IgD-negative memory B cell (primary cell): ENCODE measurements at regions not wholly inside any gene's neighbourhood (a gene's known extent, or its start where the extent isn't known, plus 50 kb on each side); places are given as distances from the start of the nearest gene placed in this dataset.

ENCODE experiments used
- H3K27ac Mint-ChIP-seq, 3 donors: one replicate each; pipeline ENCODE4 v1.8.0; 2020 to 2022; ENCODE audit warnings: mild to moderate bottlenecking in 3 of 3, mixed read lengths in 3 of 3, moderate library complexity in 1 of 3
- H3K27me3 Mint-ChIP-seq: one replicate; pipeline ENCODE4 v1.8.0; 2021; ENCODE audit warnings: mixed read lengths
- H3K36me3 Mint-ChIP-seq: one replicate; pipeline ENCODE4 v1.8.0; 2020; ENCODE audit warnings: mild to moderate bottlenecking, mixed read lengths
- H3K4me1 Mint-ChIP-seq, 3 donors: one replicate each; pipeline ENCODE4 v1.8.0; 2020 to 2022; ENCODE audit warnings: mixed read lengths in 3 of 3, mild to moderate bottlenecking in 1 of 3
- H3K4me3 Mint-ChIP-seq, 4 donors: one replicate each; pipeline ENCODE4 v1.8.0; 2020 to 2022; ENCODE audit warnings: mild to moderate bottlenecking in 4 of 4, mixed read lengths in 4 of 4, moderate library complexity in 3 of 4
- H3K9me3 Mint-ChIP-seq, 3 donors: one replicate each; pipeline ENCODE4 v1.8.0; 2020 to 2021; ENCODE audit warnings: mixed read lengths in 3 of 3, mild to moderate bottlenecking in 1 of 3

DNA sequence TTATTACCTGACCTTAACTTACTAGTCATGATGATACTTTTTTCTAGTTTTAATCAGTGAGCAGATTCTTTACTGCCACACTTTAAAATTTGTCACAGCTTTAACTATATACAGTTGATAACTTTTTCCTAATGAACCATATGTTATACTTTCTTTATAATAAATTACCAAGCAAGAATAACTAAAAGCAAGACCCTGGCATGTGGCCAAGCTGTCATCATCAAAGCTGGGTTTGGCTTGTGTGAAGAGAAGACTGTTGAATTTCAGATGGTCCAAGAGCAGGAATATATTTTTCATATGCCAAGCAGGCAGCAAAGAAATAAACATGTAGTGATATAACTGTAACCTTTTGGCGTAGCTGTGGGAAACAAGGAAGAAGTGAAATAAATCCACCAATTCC, 93.5 kb downstream of the PUS7L start:
- Mint-ChIP-seq H3K27ac (peak overlapping the region in 1 of 3 donors; percentile 4), H3K4me1 (peaks cover 0 to 3% (median 0%) of the 10 kb centered on the region in 3 donors), H3K36me3 (no peaks in the 10 kb centered on the region), H3K27me3 (no peaks in the 10 kb centered on the region), H3K4me3 (no peak overlapping the region), H3K9me3 (no peaks in the 10 kb centered on the region)

DNA sequence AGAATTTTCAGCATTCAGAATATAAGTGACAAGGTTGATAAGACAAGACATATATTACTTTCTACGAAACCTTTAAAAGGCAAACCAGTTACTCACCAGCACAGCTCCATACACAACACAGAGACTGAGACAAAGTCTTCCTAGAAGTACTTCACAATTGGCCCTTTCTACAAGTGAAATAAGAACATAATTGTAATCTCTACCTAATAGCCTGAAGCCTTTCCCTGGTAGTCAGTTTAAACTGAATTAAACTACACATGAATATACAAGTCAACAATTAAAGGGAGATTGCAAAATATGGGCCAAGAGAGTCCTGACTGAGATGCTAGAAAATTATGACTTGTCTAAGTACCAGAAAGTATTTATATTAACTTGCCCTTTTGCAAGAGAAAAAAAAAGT, 95.9 kb downstream of the PUS7L start:
- no peaks in the 10 kb centered on the region for H3K27me3 Mint-ChIP-seq
- peaks cover 0 to 3% (median 0%) of the 10 kb centered on the region in 3 donors for H3K4me1 Mint-ChIP-seq
- no peaks in the 10 kb centered on the region for H3K9me3 Mint-ChIP-seq
- no peak overlapping the region for H3K27ac Mint-ChIP-seq
- H3K36me3 Mint-ChIP-seq: no peaks in the 10 kb centered on the region
- no peak overlapping the region for H3K4me3 Mint-ChIP-seq

DNA sequence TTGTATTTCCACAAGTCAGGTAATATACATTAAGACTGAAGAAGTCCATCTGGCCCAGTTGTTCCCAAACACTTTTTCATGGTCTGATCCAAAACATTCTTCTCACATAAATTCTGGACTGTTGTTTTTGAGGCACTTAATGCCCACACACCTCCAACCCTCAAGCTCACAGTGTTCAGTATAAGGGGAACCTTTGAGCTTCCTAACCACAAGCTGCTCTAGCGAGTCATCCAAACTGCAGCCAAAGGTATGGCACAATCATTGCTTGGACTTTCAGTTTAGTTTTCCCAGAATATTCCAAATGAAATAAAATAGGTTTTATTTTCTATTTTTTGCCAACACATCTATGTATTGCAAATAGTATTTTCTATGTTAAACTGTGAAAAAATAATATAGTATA, 103.0 kb downstream of the PUS7L start:
- Mint-ChIP-seq H3K27ac (no peak overlapping the region), H3K27me3 (no peaks in the 10 kb centered on the region), H3K36me3 (no peaks in the 10 kb centered on the region), H3K4me1 (no peaks in the 10 kb centered on the region), H3K4me3 (no peak overlapping the region), H3K9me3 (peaks cover 0 to 2% (median 0%) of the 10 kb centered on the region in 3 donors)

DNA sequence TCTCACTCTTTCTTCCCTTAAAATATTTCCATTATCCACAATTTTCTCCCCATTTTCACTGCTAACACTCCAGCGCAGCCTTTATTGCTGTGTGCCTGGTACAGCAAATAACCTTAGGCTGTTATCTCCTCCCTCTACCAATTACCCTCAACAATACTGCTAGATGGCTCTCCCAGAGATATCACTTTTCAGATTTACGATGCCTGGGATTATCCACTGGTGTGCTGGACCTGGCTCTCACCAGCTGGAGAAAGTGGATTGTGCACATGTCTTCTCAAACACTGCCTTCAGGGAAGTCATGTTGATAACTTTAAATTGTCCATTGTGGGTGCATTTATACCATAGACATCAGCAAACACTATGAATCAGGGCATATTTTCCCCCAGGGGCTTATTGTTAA, 101.9 kb upstream of the ADAMTS20 start:
- Mint-ChIP-seq H3K27ac (no peak overlapping the region), H3K4me3 (no peak overlapping the region), H3K4me1 (no peaks in the 10 kb centered on the region), H3K9me3 (peaks cover 0 to 2% (median 0%) of the 10 kb centered on the region in 3 donors), H3K36me3 (no peaks in the 10 kb centered on the region), H3K27me3 (no peaks in the 10 kb centered on the region)

DNA sequence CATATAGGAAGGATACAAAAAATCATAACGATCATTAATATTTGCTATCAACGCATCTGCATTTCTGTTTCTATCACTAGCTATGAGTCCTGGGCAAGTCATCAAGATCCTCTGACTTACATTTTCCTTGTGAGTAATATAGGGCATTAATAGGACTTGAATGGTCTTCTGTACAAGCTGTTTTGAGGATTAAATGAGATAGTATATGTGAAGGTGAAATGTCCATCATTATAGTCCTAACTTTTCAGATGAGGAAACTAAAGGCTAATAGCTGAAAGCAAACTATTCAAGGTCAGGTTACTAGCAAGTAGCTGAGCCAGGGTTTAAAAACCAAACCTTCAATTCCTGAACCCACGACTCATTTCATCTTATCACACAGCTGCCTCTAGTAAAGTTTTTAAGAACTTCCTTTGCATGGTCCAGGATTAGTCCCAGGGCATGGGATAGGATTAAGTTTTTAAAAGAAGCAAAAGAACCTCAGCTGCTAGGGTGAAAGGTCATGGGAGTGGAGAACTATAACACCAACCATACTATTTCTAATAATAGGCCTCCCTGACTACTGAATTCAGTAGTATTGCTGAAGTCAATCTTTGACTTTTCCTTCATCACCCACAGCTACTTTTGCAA, 101.4 kb upstream of the ADAMTS20 start:
- H3K27ac Mint-ChIP-seq: no peak overlapping the region
- H3K4me3 Mint-ChIP-seq: no peak overlapping the region
- H3K36me3 Mint-ChIP-seq: no peaks in the 10 kb centered on the region
- peaks cover 0 to 2% (median 0%) of the 10 kb centered on the region in 3 donors for H3K9me3 Mint-ChIP-seq
- H3K4me1 Mint-ChIP-seq: no peaks in the 10 kb centered on the region
- H3K27me3 Mint-ChIP-seq: no peaks in the 10 kb centered on the region

GRCh38 chr12:43648636-43649035, 96.6 kb upstream of the ADAMTS20 start:
- Mint-ChIP-seq H3K4me1 (no peaks in the 10 kb centered on the region), H3K27me3 (no peaks in the 10 kb centered on the region), H3K36me3 (no peaks in the 10 kb centered on the region), H3K27ac (no peak overlapping the region), H3K9me3 (peaks cover 0 to 2% (median 0%) of the 10 kb centered on the region in 3 donors), H3K4me3 (no peak overlapping the region)

GRCh38 chr12:43638806-43639205, 86.8 kb upstream of the ADAMTS20 start:
- no peaks in the 10 kb centered on the region for H3K27me3 Mint-ChIP-seq
- no peak overlapping the region for H3K27ac Mint-ChIP-seq
- no peaks in the 10 kb centered on the region for H3K36me3 Mint-ChIP-seq
- peaks cover 3 to 4% (median 4%) of the 10 kb centered on the region in 3 donors for H3K9me3 Mint-ChIP-seq
- H3K4me1 Mint-ChIP-seq: no peaks in the 10 kb centered on the region
- no peak overlapping the region for H3K4me3 Mint-ChIP-seq

- Mint-ChIP-seq H3K4me3 (no peak overlapping the region), H3K4me1 (no peaks in the 10 kb centered on the region), H3K27ac (no peak overlapping the region), H3K36me3 (no peaks in the 10 kb centered on the region), H3K9me3 (peaks cover 3 to 7% (median 4%) of the 10 kb centered on the region in 3 donors), H3K27me3 (no peaks in the 10 kb centered on the region)
These were observed 84.9 kb upstream of the ADAMTS20 start for GRCh38 chr12:43636725-43637463.

- Mint-ChIP-seq H3K27me3 (no peaks in the 10 kb centered on the region), H3K27ac (no peak overlapping the region), H3K4me1 (no peaks in the 10 kb centered on the region), H3K36me3 (no peaks in the 10 kb centered on the region), H3K9me3 (peaks cover 0 to 4% (median 2%) of the 10 kb centered on the region in 3 donors), H3K4me3 (no peak overlapping the region)
These were observed 69.3 kb upstream of the ADAMTS20 start for GRCh38 chr12:43621262-43621661.

DNA sequence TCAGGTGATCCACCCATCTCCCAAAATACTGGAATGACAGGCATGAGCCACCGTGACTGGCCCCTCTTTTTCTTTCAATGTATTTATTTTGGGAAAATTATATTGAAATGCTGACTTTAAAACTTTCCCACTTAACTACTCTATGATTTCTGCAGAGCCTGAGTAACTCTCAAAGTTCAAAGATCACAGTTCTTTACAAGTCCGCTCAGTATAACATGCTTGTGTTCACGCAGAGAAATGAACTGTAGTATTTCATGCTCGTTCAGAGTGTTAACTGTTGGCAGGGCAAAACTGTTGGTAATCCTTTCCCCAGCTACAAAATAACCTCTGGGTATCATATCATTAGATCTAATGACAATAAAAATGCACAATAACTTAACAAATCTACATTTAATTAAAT, 50.7 kb upstream of the ADAMTS20 start:
- peaks cover 0 to 3% (median 0%) of the 10 kb centered on the region in 3 donors for H3K9me3 Mint-ChIP-seq
- H3K36me3 Mint-ChIP-seq: no peaks in the 10 kb centered on the region
- no peak overlapping the region for H3K27ac Mint-ChIP-seq
- peaks cover 1% of the 10 kb centered on the region for H3K27me3 Mint-ChIP-seq
- H3K4me3 Mint-ChIP-seq: no peak overlapping the region
- no peaks in the 10 kb centered on the region for H3K4me1 Mint-ChIP-seq
